GM21528 (cell line): ENCODE measurements at regions not wholly inside any gene's neighbourhood (a gene's known extent, or its start where the extent isn't known, plus 50 kb on each side); places are given as distances from the start of the nearest gene placed in this dataset.
"Not testable (repeated sequence)": the region's sequence is repeated elsewhere in the genome, so short reads cannot be mapped to it uniquely, and the experiment has no call there.

Source experiments
- ATAC-seq: cut with Tn5 transposase; IDR thresholded peaks from one replicate; pipeline ENCODE4 v1.9.1; 2021; ENCODE audit warnings: mild to moderate bottlenecking, moderate library complexity; ENCODE audit not compliant: unreplicated experiment, low FRiP score

GRCh38 chr5:29252390-29252789 is 1941.1 kb upstream of the CDH6 start:
- no peak for ATAC-seq

DNA sequence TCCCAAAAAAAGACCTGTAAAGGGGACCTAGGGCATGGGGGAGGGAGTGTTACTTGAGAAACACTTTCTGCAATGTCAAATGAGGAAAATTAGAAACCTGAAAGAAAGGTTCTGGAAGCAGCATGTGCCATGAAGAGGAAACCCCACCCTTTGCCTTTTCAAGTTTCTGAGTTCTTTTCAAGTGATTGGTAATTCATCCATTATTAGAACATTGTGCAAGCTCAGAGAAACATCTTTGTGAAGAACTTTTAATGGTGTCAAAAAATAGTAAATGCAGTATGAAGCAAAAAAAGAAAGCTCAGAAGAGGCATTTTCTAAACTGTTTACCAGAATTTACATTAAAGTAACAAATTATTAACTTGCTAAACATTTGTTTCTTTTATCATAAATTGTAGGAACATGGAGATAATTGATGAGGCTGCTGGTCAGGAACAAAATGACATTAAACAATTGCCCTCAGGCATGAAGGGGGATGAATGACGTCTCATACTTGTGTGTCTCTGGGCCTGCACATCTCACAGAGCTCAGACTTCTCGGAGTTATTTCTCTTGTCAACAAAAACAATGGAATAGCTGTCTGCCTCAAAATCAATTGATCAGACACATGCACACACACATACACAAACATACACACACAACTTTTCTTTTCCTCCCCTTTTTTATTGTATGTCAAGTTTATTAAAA is 1946.0 kb upstream of the CDH6 start:
- ATAC-seq = no peak

DNA sequence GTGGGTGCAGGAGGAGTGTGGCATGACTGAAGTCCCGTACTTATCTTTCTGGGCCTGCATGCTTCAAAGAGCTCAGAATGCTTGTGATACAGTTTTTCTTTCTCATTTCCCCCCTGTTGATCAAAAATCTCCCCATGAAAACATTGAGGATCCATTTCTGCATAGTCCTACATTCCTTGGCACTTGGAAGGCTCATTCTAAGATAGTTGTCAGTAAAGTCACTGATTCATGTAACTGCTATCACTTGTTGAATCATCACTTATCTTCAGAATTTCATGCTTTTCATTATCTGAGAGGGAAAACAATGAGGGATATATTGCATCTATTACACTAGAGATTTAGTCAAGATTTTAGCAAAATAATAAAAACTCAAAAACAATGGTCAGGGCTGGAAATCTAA is 1953.1 kb upstream of the CDH6 start:
- ATAC-seq = no peak

GRCh38 chr5:29239606-29240005 is 1953.9 kb upstream of the CDH6 start:
- no peak for ATAC-seq

DNA sequence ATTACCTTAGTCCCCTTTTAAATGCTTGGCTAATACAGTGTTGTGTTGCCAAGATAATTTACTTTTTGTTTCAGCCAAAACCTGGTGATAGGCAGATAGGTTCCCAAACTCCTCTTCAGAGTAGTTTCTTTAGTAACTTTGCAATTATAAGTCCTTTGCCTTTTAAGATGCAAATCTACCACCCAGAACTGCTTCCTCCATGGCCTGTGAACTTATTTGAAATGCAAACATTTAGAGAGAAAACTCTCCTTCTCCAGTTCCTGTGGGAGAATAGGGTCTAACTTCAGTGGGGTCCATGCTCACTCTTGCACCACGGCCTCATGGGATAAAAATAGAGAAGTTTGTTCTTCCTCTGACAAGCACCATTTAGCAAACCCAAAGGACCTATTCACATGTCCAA is 1955.4 kb upstream of the CDH6 start:
- no peak for ATAC-seq

- ATAC-seq = no peak
Measured at GRCh38 chr5:29231154-29231553, 1962.3 kb upstream of the CDH6 start.

GRCh38 chr5:29230591-29230990 is 1962.9 kb upstream of the CDH6 start:
- no peak for ATAC-seq

DNA sequence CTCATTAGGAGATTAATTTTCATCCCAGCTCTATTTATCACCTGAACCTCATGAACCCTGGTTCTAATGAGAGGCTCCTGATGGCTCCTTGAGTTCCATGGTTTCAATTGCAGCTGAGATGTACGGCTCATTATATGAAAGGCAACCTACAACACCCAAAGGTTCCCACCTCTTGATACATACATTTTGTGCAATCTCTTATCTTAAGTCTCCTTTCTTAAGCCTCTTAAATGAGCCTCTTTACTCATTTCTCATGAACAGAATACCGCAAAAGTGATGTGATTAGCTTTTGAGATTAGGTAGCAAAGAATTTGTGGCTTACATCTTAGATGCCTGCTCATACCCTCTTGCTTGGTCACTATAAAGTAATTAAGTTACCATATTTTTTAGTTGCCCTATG is 1964.0 kb upstream of the CDH6 start:
- no peak for ATAC-seq

DNA sequence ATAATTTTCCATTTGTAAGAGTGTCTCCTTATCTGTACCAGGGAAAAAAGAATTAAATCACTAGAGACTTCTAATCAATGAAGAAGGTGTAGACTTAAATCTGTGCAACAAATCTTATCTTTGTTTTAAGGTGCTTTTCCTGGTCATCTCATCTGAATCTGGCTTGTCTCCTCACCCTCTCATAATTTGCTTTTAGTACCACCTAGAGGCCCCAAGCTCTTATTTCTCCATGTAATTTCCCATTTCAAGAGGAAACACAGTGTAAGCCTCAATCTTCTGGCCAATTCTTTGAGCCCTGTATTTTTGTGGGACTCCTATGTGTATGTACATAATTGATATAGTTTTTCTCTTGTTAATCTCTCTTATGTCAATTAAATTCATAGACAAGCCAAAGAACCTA is 1975.3 kb upstream of the CDH6 start:
- ATAC-seq = no peak

DNA sequence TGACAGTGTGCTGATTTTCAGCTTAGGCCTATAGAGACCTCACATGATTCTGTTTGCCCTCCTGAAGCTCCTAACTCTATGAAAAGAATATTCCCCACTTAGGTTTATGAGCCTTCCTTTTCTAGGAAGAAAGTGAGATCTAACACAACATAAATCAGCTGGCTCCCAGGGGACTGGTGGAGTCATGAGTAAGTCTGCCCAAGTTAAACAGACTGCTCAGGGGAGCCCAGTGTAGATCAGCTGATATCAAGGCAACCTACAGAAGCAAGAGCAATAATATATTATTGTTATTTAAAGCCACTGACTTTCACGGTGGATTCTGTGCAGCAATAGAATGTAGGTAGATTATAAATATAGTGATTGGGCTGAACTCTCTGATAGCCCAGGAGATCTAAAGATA is 1978.6 kb upstream of the CDH6 start:
- ATAC-seq = no peak

DNA sequence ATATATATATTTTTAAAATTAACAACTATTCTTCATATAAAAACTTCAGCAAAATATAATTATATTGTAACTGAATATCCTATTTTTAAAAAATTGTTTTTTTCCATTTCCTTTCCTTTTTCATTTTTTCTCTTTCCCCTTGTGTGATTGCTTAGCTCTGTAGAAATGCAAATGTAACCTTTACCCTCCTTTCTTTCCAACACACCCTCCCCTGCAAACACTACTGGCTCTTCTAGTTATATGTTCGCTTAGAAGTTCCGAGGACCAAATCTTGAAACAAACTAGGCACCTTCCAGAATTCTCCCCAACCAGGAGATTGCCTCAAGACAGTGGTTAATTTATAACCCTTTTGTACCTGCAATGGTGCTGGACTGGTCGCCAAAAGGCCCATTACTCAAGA is 1980.0 kb upstream of the CDH6 start:
- ATAC-seq = no peak

GRCh38 chr5:29208024-29208423 is 1985.5 kb upstream of the CDH6 start:
- ATAC-seq = no peak

GRCh38 chr5:29203049-29203448 is 1990.4 kb upstream of the CDH6 start:
- no peak for ATAC-seq

- ATAC-seq = no peak
Measured at GRCh38 chr5:29197631-29198454, 1995.6 kb upstream of the CDH6 start.

DNA sequence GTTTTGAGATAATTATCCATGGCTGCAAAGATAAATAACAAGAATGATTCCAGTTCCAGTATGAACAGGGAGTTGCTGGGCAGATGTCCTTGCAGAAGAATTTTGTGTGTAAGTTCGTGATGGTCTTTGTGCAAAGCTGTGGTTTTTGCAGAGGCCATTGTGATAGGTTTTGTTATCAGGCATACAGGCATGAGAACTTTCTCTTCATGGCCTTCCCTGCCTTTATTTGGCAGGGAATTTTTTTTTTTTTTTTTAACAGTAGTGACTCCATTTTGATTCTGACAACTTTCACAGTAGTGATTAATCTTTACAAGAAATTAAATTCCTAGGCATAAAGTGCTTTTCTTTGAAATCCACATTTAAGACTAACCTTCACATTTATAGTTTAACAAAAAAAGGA is 1999.5 kb upstream of the CDH6 start:
- ATAC-seq = no peak

DNA sequence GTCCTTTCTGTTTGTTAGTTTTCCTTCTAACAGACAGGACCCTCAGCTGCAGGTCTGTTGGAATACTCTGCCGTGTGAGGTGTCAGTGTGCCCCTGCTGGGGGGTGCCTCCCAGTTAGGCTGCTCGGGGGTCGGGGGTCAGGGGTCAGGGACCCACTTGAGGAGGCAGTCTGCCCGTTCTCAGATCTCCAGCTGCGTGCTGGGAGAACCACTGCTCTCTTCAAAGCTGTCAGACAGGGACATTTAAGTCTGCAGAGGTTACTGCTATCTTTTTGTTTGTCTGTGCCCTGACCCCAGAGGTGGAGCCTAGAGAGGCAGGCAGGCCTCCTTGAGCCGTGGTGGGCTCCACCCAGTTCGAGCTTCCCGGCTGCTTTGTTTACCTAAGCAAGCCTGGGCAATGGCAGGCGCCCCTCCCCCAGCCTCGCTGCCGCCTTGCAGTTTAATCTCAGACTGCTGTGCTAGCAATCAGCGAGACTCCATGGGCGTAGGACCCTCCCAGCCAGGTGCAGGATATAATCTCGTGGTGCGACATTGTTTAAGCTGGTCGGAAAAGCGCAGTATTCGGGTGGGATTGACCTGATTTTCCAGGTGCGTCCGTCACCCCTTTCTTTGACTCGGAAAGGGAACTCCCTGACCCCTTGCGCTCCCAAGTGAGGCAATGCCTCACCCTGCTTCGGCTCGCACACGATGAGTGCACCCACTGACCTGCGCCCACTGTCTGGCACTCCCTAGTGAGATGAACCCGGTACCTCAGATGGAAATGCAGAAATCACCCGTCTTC is 2002.0 kb upstream of the CDH6 start:
- not testable (repeated sequence) for ATAC-seq

- ATAC-seq = not testable (repeated sequence)
Measured at GRCh38 chr5:29190398-29190797, 2003.1 kb upstream of the CDH6 start.

- not testable (repeated sequence) for ATAC-seq
Measured at GRCh38 chr5:29186380-29186779, 2007.1 kb upstream of the CDH6 start.

GRCh38 chr5:29185558-29185957 is 2007.9 kb upstream of the CDH6 start:
- no peak for ATAC-seq

DNA sequence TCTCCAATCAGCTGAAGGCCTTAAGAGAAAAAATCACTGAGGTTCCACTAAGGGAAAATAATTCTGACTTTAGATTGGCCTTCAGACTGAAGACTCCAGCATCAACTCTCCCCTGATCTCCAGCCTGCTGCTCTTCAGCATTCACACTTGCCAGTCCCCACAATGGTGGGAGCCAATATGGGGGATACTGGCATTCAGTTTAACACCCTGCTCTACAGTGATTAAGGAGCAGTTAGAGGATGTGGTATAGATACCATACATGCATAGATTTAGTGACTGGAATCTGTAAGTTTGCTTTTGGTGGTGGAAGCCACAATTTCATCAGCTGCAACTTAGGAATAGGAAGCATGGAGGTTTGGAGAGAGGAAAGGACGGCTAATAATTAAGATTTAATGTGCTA is 2017.7 kb upstream of the CDH6 start:
- no peak for ATAC-seq

DNA sequence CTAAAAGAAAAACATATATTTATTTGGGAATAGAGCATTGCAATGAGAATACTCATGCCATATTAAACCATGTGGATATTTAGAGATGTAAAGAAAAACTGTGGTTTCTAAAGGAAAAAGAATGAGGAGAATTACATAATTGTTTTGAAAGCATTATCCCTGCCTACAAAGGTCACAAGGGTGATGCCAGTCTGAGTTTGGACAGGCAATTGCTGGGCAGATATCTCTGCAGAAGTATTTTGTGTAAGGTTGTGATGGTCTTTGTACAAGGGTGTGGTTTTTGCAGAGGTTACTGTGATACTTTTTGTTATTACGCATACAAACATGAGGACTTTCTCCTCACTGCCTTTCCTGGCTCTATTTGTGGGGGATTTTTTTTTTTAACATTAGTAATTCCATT is 2022.9 kb upstream of the CDH6 start:
- ATAC-seq = no peak
